D721Med (cell line): ENCODE measurements at regions not wholly inside any gene's neighbourhood (a gene's known extent, or its start where the extent isn't known, plus 50 kb on each side); places are given as distances from the start of the nearest gene placed in this dataset.
"Not testable (repeated sequence)": the region's sequence is repeated elsewhere in the genome, so short reads cannot be mapped to it uniquely, and the experiment has no call there.

ENCODE experiments used
- DNase-seq: peaks from one replicate; pipeline ENCODE4 v3.0.0; 2011; ENCODE audit warnings: low spot score; ENCODE audit not compliant: insufficient read length
- FAIRE-seq: peaks from 2 replicates; lab custom pipeline; 2011; peaks lifted over from hg19 to GRCh38; lab: Jason Lieb, UNC
- TF ChIP-seq, protein P1 (sequence below): IDR thresholded peaks from 2 replicates; pipeline ENCODE4 v1.5.1; 2012; ENCODE audit warnings: mild to moderate bottlenecking, control low read depth; ENCODE audit not compliant: insufficient read depth; ENCODE audit errors: missing control alignments

- TF ChIP-seq, protein P1, sequence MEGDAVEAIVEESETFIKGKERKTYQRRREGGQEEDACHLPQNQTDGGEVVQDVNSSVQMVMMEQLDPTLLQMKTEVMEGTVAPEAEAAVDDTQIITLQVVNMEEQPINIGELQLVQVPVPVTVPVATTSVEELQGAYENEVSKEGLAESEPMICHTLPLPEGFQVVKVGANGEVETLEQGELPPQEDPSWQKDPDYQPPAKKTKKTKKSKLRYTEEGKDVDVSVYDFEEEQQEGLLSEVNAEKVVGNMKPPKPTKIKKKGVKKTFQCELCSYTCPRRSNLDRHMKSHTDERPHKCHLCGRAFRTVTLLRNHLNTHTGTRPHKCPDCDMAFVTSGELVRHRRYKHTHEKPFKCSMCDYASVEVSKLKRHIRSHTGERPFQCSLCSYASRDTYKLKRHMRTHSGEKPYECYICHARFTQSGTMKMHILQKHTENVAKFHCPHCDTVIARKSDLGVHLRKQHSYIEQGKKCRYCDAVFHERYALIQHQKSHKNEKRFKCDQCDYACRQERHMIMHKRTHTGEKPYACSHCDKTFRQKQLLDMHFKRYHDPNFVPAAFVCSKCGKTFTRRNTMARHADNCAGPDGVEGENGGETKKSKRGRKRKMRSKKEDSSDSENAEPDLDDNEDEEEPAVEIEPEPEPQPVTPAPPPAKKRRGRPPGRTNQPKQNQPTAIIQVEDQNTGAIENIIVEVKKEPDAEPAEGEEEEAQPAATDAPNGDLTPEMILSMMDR: no peak
- DNase-seq: no peak
- no peak for FAIRE-seq
These were observed 250.3 kb upstream of the KLF3 start for GRCh38 chr4:38413524-38414341.

DNA sequence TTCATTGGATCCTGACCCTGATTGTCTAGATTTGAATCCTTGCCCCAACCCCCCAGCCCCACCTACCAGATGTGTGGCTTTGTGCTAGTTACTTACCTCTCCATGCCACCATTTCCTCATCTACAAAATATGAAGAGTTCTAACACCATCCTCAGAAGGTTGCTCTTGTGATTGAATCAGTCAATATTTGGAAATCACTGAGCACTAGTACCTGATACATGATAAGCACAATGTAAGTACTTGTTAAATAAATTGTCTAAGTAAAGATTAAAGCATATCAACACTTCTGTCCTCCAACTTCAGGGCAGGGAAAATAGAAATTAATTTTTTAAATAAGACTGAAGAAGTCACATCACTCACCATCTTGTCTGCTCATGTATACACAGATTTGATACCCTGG, 249.6 kb upstream of the KLF3 start:
- TF ChIP-seq, protein P1: no peak
- DNase-seq (no peak), FAIRE-seq (no peak)

DNA sequence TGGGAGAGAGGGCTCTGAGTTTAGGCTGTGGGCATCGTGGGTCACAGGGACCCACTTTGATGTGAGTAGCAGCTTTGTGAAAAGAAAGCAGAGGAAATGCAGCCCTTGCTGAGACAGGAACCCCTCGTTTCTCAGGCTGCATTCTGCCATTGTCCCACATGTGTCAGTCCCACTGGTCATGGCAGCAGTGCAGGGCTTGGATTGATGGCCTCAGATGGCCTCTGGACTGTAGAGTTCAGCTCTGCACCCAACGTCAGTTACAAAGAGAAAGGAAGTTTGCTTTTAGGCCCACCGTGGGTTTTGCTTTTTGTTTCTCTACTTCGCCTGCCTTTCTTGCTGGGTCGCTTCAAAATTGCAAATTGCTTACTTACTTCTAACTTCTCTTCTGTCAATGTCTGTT, 248.3 kb upstream of the KLF3 start:
- TF ChIP-seq, protein P1: no peak
- no peak for FAIRE-seq
- no peak for DNase-seq

GRCh38 chr4:38416450-38417014, 247.5 kb upstream of the KLF3 start:
- FAIRE-seq (no peak), DNase-seq (no peak)
- TF ChIP-seq, protein P1: no peak

GRCh38 chr4:38420254-38420653, 243.7 kb upstream of the KLF3 start:
- DNase-seq, FAIRE-seq: not testable (repeated sequence)

DNA sequence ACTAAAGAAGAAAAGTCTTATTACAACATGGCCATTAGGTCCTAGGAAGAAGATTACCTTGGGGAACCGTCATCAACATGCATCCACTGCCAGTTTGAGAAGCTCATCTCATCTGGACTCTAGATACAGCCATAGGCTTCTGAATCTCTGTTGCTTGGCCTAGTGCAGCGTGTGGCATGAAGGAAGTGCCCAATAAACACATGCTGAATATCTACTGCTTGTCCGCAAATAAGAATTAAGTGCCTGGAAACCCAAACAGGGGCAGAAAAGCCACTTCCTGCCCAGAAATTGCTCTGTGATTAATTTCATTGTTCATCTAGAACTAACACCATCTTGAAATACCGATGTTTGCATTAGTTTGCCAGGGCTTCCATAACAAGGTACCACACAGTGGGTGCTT, 241.1 kb upstream of the KLF3 start:
- TF ChIP-seq, protein P1: no peak
- DNase-seq (no peak), FAIRE-seq (no peak)

DNA sequence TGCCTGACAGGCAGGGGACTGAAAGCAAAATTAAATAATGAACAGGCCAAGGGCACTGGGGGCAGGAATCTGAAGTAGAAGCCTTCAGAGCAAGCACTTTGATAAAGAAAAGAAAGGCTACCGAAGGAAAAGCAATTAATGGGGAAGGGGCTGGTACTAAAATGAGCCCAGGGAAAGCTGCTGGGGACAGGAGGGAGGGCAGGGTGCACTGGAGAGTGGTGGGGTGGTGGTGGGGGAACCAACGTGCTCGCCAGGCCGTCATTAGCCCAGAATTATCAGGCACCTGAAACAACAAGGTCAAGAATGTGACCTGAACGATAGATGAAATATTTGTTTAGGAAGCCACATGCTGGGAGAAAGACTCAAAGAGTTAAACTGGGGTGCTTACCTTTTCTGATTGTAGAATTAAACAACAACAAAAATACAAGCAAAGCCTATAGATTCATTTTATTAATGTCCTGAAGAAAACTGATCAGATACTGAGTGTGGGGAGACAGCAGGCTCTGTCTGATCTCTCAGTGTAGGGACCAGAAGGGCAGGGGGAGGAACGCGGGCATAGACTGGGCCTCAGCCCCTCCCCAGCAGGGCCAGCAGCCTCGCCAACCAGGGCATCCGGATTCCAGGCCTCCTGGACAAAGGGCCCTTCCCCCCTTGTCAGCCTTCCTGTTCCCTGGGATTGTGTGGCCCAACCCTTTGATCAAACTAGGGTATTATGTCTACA, 239.7 kb upstream of the KLF3 start:
- TF ChIP-seq, protein P1: no peak
- DNase-seq (no peak), FAIRE-seq (no peak)
